DMS79 treated with DMSO at 0.1 percent for 48 hours (cell line): ENCODE measurements at regions not wholly inside any gene's neighbourhood (a gene's known extent, or its start where the extent isn't known, plus 50 kb on each side); places are given as distances from the start of the nearest gene placed in this dataset.

Experiments used
- DNase-seq: peaks from one replicate; lab custom pipeline; 2025; lab: John Stamatoyannopoulos, UW

- no peak for DNase-seq
Observed at GRCh38 chr12:127414186-127414585, 852.8 kb upstream of the TMEM132C start.

DNA sequence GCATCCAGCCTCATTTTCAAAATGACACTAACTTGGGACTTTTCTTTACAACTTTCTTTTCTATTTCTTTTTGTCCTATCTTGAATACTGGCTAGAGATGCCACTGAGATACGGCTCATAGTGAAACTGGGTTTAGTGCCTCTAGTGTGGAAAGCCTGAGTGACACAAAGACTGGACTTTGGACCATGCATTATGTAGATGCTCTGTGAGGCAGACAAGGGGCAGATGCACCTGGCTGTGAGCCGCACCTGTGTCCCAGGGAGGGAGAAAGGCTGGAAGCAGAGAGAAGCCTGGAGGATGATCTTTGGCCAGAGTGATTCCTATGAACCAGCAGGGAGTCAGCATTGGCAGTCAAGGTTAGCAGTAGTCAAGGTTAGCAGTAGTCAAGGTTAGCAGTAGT is 852.3 kb upstream of the TMEM132C start:
- no peak for DNase-seq

- no peak for DNase-seq
Observed at GRCh38 chr12:127416796-127417195, 850.2 kb upstream of the TMEM132C start.

GRCh38 chr12:127419111-127419510 is 847.9 kb upstream of the TMEM132C start:
- no peak for DNase-seq

- DNase-seq = no peak
Observed at GRCh38 chr12:127421614-127422013, 845.4 kb upstream of the TMEM132C start.

GRCh38 chr12:127422935-127423566 is 843.9 kb upstream of the TMEM132C start:
- DNase-seq = no peak

DNA sequence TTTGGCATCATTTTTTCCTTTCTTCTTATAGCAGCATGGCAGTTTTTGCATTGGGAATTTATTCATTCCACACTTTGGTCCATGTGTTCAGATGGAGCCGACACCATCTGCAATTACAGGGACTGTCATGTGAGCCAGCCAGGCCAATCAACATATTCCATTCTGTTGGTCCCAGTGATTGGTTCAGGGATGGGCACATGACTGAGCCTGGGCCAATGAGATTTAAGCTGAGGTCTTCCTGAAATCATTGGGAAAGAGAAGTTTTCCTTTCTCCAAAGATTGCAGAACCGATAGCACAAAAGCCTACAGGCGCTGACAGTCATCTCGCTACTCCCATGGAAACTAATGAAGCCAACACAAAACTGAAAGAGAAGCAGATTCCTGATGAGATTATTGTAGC is 841.5 kb upstream of the TMEM132C start:
- DNase-seq = no peak

- no peak for DNase-seq
Observed at GRCh38 chr12:127428420-127428819, 838.5 kb upstream of the TMEM132C start.

GRCh38 chr12:127429551-127430285 is 837.3 kb upstream of the TMEM132C start:
- no peak for DNase-seq

GRCh38 chr12:127430401-127430800 is 836.6 kb upstream of the TMEM132C start:
- DNase-seq = no peak

DNA sequence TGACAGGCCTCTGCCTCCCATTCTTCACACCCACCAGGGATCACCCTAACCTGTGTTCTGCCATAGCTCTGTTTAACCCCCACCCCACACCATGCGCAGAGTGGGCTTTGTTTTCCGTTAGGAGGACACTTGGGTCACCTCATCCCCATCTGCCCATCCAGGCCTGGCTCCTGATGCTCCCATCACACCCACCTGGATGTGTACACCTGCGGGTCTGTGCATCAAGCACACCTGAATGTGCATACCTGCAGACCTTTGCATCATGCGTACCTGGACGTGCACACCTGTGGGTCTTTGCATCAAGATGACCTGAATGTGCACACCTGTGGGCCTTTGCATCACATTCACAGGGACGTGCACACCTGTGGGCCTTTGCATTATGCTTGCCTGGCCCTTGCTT is 835.8 kb upstream of the TMEM132C start:
- DNase-seq = no peak

- DNase-seq = no peak
Observed at GRCh38 chr12:127431594-127431993, 835.4 kb upstream of the TMEM132C start.

DNA sequence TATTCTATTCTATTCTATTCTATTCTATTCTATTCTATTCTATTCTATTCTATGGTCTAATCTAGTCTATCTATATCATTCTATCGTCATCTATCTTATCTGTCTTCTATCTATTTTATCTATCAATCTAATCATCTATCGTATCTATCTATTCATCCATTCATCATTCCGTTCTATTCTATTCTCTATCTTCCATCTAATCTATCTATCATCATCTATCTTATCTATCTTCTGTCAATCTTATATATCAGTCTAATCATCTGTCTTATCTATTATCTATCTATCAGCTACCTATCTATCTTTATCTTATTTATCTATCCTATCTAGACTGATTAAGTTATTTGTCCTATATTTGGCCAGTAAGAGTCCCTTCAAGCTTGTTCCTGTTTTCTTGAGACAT is 831.5 kb upstream of the TMEM132C start:
- no peak for DNase-seq

DNA sequence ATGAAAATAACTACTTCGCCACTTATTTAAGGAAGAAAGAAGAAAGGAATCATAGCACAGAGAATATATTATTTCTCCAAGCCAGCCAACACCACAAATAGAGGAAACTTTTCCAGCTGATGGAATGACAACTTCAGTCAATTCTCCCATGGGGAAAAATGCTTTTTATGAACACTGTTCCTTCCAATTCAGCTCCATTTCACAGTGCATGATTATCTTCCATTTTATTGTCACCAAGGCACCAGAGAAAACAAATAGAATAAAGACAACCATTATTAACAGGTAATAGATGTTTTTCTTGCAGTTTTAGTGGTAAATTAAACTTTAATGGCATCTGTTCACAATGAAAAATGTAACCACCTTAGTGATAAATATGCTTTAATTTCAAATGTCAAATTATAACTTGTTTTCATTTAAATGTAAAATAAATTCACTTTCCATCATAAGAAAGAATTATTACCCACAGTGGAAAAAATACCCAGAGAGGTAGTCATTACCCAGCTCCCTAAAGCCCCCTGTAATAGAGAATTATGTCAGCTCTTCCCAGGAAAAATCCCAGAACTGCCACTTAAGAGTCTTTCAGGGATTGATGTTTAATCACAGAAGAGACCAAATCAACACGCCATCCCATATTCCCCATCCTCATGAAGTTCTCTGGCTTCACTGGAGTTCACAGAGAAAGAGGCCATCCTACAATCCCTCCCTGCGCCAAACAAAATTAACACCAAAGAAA is 828.3 kb upstream of the TMEM132C start:
- no peak for DNase-seq

DNA sequence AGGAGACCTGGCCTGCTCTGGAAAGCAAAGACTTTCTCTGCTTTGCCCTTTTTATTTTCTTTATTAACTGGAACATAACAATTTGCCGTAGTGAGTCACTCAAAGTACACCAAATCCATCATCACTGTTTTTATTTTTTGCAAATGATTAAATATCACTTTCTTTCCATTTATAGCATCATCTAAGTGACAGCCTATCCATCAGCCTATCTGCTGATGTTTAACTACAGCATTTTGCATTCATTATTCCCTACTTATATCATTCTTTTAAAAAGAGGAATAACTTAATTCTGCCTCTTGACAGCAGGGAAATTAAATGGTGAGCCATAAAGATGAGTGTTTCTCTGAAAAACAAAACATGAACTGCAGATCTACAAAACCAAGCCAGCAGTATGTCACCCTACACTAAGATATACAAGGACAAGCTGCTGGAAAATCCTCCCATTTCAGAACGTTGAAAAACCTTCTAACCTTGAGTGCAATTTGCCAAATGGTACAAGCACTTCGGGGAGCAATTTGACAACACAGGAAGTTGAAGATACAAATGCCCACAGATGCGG is 821.3 kb upstream of the TMEM132C start:
- peak; percentile 86 for DNase-seq

- DNase-seq = no peak
Observed at GRCh38 chr12:127448906-127449305, 818.1 kb upstream of the TMEM132C start.

- no peak for DNase-seq
Observed at GRCh38 chr12:127450826-127451225, 816.1 kb upstream of the TMEM132C start.

DNA sequence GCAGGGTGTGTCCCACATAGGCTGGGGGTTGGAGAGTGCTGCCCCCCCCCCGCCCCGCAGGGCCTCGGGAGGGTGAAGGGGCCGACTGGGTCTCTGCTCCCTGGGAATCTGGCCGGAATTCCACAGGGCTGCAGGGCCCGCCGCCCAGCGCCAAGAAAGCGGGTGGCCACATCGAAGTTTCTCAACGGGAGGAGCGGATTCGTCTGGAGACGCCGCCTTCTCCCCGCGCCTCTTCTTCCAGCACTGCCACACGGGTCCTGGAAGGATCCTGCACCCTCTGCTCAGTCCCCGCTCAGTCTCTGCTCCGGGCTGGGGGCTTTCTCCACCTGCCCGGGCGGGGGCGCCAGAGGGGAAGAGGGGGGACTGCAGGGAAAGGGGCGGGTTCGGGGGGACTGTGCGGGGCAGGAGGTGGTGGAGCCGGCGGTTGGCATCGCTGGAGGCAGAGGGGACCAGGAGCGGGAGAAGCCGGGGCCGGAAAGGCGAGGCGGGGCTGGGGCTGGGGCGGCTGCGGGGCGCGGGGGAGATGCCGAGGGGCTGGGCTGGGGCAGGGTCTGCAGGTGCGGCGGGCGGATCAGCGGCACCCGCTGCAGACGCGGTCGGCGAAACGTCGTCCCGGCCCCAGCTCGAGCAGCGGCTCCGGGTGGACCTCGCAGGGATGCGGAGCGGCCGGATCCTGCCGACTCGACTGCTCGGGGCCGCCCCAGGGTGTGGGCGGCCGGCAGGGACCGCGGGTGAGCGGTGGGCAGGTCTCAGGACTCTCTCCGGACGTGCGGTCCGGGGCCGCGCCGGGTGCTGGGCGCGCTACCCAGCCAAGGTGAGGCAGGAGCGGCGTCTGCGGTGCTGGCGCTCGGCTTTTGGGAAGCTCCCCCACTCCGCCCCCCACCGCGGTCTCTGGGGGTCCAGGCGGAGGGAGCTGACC is 811.4 kb upstream of the TMEM132C start:
- DNase-seq = peak; percentile 37

- no peak for DNase-seq
Observed at GRCh38 chr12:127457726-127458125, 809.2 kb upstream of the TMEM132C start.

DNA sequence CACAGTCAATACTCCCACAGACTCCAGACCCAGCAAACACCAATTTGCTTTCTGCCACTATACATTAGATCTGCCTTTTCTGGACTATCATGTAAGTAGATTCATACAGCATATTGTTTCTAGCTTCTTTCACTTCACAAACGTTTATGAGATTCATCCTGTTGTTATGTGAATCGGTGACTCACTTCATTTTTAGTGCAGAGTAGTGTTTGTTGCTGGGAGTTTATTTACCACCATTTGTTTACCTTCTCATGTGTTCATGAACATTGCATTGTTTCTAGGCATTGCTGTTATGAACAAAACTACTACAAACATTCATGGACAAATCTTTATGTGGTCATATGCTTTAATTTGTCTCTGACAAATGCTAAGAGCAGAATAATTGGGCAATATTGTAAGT is 807.8 kb upstream of the TMEM132C start:
- DNase-seq = no peak

- DNase-seq = no peak
Observed at GRCh38 chr12:127459687-127460086, 807.3 kb upstream of the TMEM132C start.

GRCh38 chr12:127463237-127463636 is 803.7 kb upstream of the TMEM132C start:
- no peak for DNase-seq
